ENCODE measurements at regions not wholly inside any gene's neighbourhood (a gene's known extent, or its start where the extent isn't known, plus 50 kb on each side); places are given as distances from the start of the nearest gene placed in this dataset.

DNA sequence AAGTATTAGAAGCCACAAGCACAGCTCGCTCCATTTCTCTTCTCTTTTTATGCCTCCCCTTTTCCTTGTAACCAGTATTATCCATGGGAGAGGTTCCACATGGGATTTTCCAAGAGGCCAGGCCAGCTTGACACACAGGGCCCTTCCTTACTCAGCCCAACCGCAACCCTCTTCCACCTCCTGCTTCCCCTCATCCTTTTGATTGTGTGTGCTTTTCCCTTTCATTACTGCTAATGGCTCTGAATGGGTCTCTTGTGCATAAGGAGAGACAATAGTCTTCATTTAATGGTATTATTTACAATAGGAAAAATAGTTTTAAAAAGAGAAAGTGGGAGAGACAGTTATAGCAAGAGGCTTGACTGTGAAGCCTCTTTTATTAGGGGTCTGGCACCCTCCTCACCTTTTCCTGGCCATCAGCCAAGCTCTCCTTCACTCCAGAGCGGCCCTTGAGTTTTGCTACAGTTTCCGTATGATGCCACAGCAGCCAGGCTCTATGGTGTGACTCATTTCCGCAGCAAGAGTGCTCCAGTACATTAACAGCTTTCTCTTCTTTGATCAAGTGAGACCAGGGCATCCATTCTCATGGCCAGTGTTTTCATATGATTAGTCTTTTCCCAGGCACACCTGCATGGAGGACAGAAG lies 579.5 kb downstream of the TFAP2B start:
- TF ChIP-seq POLR2A (IDR thresholded peaks at IDR 0.05) (no peak), CTCF (IDR thresholded peaks at IDR 0.05) (no peak)

Data from stomach (tissue), 4 donors.